HL-60 (cell line): ENCODE measurements at regions not wholly inside any gene's neighbourhood (a gene's known extent, or its start where the extent isn't known, plus 50 kb on each side); places are given as distances from the start of the nearest gene placed in this dataset.

Experiments
- DNase-seq, 2 experiments: peaks; one replicate each; pipeline ENCODE4 v3.0.0-alpha.2; 2010 to 2020; ENCODE audit warnings: low read depth in 1 of 2, low spot score in 1 of 2
- H3K27ac ChIP-seq: fragments of 250-450 bp; sonication (Bioruptor Pico); replicated peaks from 2 replicates; pipeline ENCODE4 v1.5.1; 2020; ENCODE audit warnings: mild to moderate bottlenecking, moderate library complexity
- H3K27me3 ChIP-seq: fragments of 250-450 bp; sonication (Bioruptor Pico); 2 replicates; pipeline ENCODE4 v1.5.1; 2021; ENCODE audit warnings: mild to moderate bottlenecking, moderate library complexity; ENCODE audit not compliant: insufficient read depth, poor library complexity, severe bottlenecking
- H3K4me3 ChIP-seq: replicated peaks from 2 replicates; pipeline ENCODE4 v1.5.1; 2011; ENCODE audit warnings: mild to moderate bottlenecking, control low read depth, low read length; ENCODE audit not compliant: insufficient read depth
- GABPA ChIP-seq: IDR thresholded peaks from 2 replicates; pipeline ENCODE4 v1.6.1; 2012; ENCODE audit warnings: low read depth
- POLR2AphosphoS5 ChIP-seq: IDR thresholded peaks from 2 replicates; pipeline ENCODE4 v1.6.1; 2012; ENCODE audit warnings: low read depth
- SPI1 ChIP-seq: IDR thresholded peaks from 2 replicates; pipeline ENCODE4 v1.6.1; 2012; ENCODE audit warnings: low read depth, mild to moderate bottlenecking, borderline replicate concordance
- TF ChIP-seq, protein P1 (sequence below): IDR thresholded peaks from one replicate; pipeline ENCODE4 v1.5.1; 2011; ENCODE audit warnings: low read length, control low read depth, inconsistent platforms; ENCODE audit not compliant: insufficient read depth
- TF ChIP-seq, protein P2 (sequence below): IDR thresholded peaks from 2 replicates; pipeline ENCODE4 v1.6.1; 2012; ENCODE audit warnings: low read depth; ENCODE audit not compliant: insufficient replicate concordance

DNA sequence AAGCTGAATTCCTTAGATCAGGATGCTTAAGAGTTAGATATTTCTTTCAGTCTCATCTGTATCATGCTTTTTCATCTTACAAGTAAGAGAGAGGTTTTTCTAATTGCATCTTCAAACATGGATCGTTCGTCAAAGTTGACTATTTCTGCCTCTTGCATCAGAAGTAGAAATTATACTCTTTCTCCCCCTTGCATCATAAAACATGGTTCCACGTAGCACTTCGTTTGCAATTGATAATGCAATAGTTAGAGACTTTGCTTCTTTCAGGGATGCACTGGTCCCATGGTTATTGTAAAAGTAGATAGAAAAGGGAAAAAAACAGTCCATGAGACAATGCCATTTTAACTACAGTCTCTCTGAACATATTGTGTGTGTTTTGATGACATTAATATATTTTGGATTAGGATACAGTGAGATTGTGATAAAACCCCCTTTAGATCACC is 75.1 kb upstream of the PARD3B start:
- H3K4me3 ChIP-seq = no peak overlapping the region
- no peak overlapping the region for H3K27ac ChIP-seq
- no peak for TF ChIP-seq SPI1
- no peak for TF ChIP-seq GABPA
- no peak for TF ChIP-seq POLR2AphosphoS5
- TF ChIP-seq, protein P1, sequence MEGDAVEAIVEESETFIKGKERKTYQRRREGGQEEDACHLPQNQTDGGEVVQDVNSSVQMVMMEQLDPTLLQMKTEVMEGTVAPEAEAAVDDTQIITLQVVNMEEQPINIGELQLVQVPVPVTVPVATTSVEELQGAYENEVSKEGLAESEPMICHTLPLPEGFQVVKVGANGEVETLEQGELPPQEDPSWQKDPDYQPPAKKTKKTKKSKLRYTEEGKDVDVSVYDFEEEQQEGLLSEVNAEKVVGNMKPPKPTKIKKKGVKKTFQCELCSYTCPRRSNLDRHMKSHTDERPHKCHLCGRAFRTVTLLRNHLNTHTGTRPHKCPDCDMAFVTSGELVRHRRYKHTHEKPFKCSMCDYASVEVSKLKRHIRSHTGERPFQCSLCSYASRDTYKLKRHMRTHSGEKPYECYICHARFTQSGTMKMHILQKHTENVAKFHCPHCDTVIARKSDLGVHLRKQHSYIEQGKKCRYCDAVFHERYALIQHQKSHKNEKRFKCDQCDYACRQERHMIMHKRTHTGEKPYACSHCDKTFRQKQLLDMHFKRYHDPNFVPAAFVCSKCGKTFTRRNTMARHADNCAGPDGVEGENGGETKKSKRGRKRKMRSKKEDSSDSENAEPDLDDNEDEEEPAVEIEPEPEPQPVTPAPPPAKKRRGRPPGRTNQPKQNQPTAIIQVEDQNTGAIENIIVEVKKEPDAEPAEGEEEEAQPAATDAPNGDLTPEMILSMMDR = no peak
- TF ChIP-seq, protein P2, sequence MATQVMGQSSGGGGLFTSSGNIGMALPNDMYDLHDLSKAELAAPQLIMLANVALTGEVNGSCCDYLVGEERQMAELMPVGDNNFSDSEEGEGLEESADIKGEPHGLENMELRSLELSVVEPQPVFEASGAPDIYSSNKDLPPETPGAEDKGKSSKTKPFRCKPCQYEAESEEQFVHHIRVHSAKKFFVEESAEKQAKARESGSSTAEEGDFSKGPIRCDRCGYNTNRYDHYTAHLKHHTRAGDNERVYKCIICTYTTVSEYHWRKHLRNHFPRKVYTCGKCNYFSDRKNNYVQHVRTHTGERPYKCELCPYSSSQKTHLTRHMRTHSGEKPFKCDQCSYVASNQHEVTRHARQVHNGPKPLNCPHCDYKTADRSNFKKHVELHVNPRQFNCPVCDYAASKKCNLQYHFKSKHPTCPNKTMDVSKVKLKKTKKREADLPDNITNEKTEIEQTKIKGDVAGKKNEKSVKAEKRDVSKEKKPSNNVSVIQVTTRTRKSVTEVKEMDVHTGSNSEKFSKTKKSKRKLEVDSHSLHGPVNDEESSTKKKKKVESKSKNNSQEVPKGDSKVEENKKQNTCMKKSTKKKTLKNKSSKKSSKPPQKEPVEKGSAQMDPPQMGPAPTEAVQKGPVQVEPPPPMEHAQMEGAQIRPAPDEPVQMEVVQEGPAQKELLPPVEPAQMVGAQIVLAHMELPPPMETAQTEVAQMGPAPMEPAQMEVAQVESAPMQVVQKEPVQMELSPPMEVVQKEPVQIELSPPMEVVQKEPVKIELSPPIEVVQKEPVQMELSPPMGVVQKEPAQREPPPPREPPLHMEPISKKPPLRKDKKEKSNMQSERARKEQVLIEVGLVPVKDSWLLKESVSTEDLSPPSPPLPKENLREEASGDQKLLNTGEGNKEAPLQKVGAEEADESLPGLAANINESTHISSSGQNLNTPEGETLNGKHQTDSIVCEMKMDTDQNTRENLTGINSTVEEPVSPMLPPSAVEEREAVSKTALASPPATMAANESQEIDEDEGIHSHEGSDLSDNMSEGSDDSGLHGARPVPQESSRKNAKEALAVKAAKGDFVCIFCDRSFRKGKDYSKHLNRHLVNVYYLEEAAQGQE = no peak
- DNase-seq = no peak
- H3K27me3 ChIP-seq = no peaks in the 10 kb centered on the region

- H3K27ac ChIP-seq = no peak overlapping the region
- no peak overlapping the region for H3K4me3 ChIP-seq
- DNase-seq = no peak
- no peaks in the 10 kb centered on the region for H3K27me3 ChIP-seq
- TF ChIP-seq POLR2AphosphoS5 = no peak
- TF ChIP-seq, protein P2 = no peak
- TF ChIP-seq SPI1 = no peak
- no peak for TF ChIP-seq GABPA
- TF ChIP-seq, protein P1 = no peak
Observed at GRCh38 chr2:204470621-204471196, 74.6 kb upstream of the PARD3B start.

- no peak for DNase-seq
- Histone ChIP-seq H3K27me3 (no peaks in the 10 kb centered on the region), H3K4me3 (no peak overlapping the region), H3K27ac (no peak overlapping the region)
- TF ChIP-seq SPI1 (no peak), GABPA (no peak)
- TF ChIP-seq, protein P1 = no peak
- TF ChIP-seq, protein P2 = no peak
Observed at GRCh38 chr2:204472375-204472774, 72.9 kb upstream of the PARD3B start.
